NCI-H2196 (cell line): ENCODE measurements at regions not wholly inside any gene's neighbourhood (a gene's known extent, or its start where the extent isn't known, plus 50 kb on each side); places are given as distances from the start of the nearest gene placed in this dataset.

Experiments
- DNase-seq: peaks from one replicate; lab custom pipeline; 2025; ENCODE audit not compliant: unreplicated experiment; lab: John Stamatoyannopoulos, UW

GRCh38 chr6:43838276-43839036 is 68.4 kb downstream of the VEGFA start:
- peak; percentile 10 for DNase-seq

GRCh38 chr6:43837507-43837906 is 67.5 kb downstream of the VEGFA start:
- no peak for DNase-seq

GRCh38 chr6:43836507-43837240 is 66.7 kb downstream of the VEGFA start:
- no peak for DNase-seq
